Tibial artery (tissue), 4 donors: ENCODE measurements at regions not wholly inside any gene's neighbourhood (a gene's known extent, or its start where the extent isn't known, plus 50 kb on each side); places are given as distances from the start of the nearest gene placed in this dataset.

ENCODE experiments used
- DNase-seq, 2 donors: peaks; one replicate each; pipeline ENCODE4 v3.0.0-alpha.2; 2019
- H3K27ac ChIP-seq, 2 donors: fragments of 200-600 bp; sonication (generic) in 1 of 2; 1 replicate in 1 of 2; 2 replicates in 1 of 2; pipeline ENCODE4 v1.5.1; 2018 to 2019; ENCODE audit warnings: mild to moderate bottlenecking in 1 of 2
- H3K27me3 ChIP-seq, 2 donors: fragments of 200-600 bp; sonication (generic) in 1 of 2; one replicate each; pipeline versions ENCODE4 v1.5.1 to v1.6.0; 2016 to 2019
- H3K36me3 ChIP-seq, 3 donors: fragments of 200-600 bp; sonication (generic) in 2 of 3; one replicate each; pipeline ENCODE4 v1.5.1; 2016 to 2019; ENCODE audit warnings: mild to moderate bottlenecking in 2 of 3
- H3K4me1 ChIP-seq, 4 donors: fragments of 200-600 bp; sonication (generic) in 2 of 4; 1 replicate in 3 of 4; 2 replicates in 1 of 4; pipeline ENCODE4 v1.5.1; 2016 to 2019
- H3K4me3 ChIP-seq, 2 donors: fragments of 200-600 bp; sonication (generic) in 1 of 2; 1 replicate in 1 of 2; 2 replicates in 1 of 2; pipeline ENCODE4 v1.5.1; 2018 to 2019; ENCODE audit warnings: mild to moderate bottlenecking in 2 of 2
- H3K9me3 ChIP-seq, 3 donors: fragments of 200-600 bp; sonication (generic) in 1 of 3; one replicate each; pipeline ENCODE4 v1.5.1; 2016 to 2019
- intact Hi-C: fragments of 100-400 bp; cut with DNase I; formaldehyde crosslinking; loops from one replicate; pipeline ENCODE4 v1.15.0; 2023; ENCODE audit warnings: low total_unique reads
- TF ChIP-seq, protein P1 (sequence below), 2 experiments: fragments of 200-600 bp in 1 of 2; fragments of 450-650 bp in 1 of 2; IDR thresholded peaks; one replicate each; pipeline ENCODE4 v1.5.1; 2017 to 2019; ENCODE audit warnings: antibody characterized with exemption in 2 of 2, mild to moderate bottlenecking in 1 of 2, moderate library complexity in 1 of 2

- no peak for DNase-seq
- peaks cover 0 to 34% (median 10%) of the 10 kb centered on the region in 4 donors for H3K4me1 ChIP-seq
- TF ChIP-seq, protein P1, sequence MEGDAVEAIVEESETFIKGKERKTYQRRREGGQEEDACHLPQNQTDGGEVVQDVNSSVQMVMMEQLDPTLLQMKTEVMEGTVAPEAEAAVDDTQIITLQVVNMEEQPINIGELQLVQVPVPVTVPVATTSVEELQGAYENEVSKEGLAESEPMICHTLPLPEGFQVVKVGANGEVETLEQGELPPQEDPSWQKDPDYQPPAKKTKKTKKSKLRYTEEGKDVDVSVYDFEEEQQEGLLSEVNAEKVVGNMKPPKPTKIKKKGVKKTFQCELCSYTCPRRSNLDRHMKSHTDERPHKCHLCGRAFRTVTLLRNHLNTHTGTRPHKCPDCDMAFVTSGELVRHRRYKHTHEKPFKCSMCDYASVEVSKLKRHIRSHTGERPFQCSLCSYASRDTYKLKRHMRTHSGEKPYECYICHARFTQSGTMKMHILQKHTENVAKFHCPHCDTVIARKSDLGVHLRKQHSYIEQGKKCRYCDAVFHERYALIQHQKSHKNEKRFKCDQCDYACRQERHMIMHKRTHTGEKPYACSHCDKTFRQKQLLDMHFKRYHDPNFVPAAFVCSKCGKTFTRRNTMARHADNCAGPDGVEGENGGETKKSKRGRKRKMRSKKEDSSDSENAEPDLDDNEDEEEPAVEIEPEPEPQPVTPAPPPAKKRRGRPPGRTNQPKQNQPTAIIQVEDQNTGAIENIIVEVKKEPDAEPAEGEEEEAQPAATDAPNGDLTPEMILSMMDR (IDR thresholded peaks at IDR 0.05), result no peak
- no peak overlapping the region for H3K27ac ChIP-seq
- no peaks in the 10 kb centered on the region for H3K27me3 ChIP-seq
- intact Hi-C loops, result no loop called here
- H3K4me3 ChIP-seq, result no peak overlapping the region
- no peaks in the 10 kb centered on the region for H3K36me3 ChIP-seq
- H3K9me3 ChIP-seq, result no peaks in the 10 kb centered on the region
These were observed 54.4 kb upstream of the MAP9 start for GRCh38 chr4:155430895-155431795.

DNA sequence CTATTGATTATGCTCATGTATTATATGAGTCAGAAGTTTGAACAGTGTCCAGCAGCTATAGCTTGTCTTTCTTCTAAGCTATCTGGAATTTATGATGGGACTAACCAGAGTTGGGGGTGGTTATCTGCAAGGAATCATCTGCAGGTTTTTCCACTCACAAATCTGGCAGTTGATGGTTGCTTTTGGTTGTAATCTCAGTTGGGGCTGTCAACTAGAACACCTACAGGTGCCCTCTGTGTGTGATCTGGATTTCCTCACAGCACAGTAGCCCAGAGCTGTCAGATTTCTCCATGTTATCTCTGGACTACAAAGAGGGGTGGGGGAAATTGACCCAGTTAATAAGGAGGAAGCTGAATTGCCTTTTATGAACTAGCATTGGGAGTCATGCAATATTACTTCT, 51.4 kb upstream of the MAP9 start:
- H3K36me3 ChIP-seq, result no peaks in the 10 kb centered on the region
- H3K27me3 ChIP-seq, result no peaks in the 10 kb centered on the region
- peaks cover 0 to 54% (median 10%) of the 10 kb centered on the region in 4 donors for H3K4me1 ChIP-seq
- no peak for DNase-seq
- intact Hi-C loops, result no loop called here
- TF ChIP-seq, protein P1 (IDR thresholded peaks at IDR 0.05), result no peak
- H3K9me3 ChIP-seq, result no peaks in the 10 kb centered on the region
- H3K4me3 ChIP-seq, result no peak overlapping the region
- no peak overlapping the region for H3K27ac ChIP-seq

- no peak for DNase-seq
- TF ChIP-seq, protein P1 (IDR thresholded peaks at IDR 0.05), result no peak
- intact Hi-C loops, result no loop called here
- Histone ChIP-seq H3K4me3 (no peak overlapping the region), H3K9me3 (no peaks in the 10 kb centered on the region), H3K27me3 (no peaks in the 10 kb centered on the region), H3K27ac (peak overlapping the region; percentile 5 to 23), H3K36me3 (no peaks in the 10 kb centered on the region), H3K4me1 (peaks cover 0 to 52% (median 10%) of the 10 kb centered on the region in 4 donors)
These were observed 50.2 kb upstream of the MAP9 start for GRCh38 chr4:155426953-155427352.
